Left lung (tissue), 4 donors: ENCODE measurements at regions not wholly inside any gene's neighbourhood (a gene's known extent, or its start where the extent isn't known, plus 50 kb on each side); places are given as distances from the start of the nearest gene placed in this dataset.

Experiments used
- ATAC-seq: fragments of 200-7000 bp; cut with Tn5 transposase; one replicate; pipeline ENCODE4 v1.9.1; 2020; ENCODE audit warnings: moderate library complexity
- DNase-seq, 4 donors: peaks; one replicate each; pipeline ENCODE4 v3.0.0-alpha.2; 2013 to 2020
- H3K27ac ChIP-seq, 2 donors: fragments of 200-600 bp; sonication (generic) in 1 of 2; one replicate each; pipeline versions ENCODE4 v1.5.0 to v1.8.0; 2020 to 2021
- H3K27me3 ChIP-seq, 2 donors: fragments of 200-600 bp; sonication (generic) in 1 of 2; one replicate each; pipeline versions ENCODE4 v1.5.0 to v1.8.0; 2020 to 2021
- H3K36me3 ChIP-seq, 2 donors: fragments of 200-600 bp; sonication (generic) in 1 of 2; one replicate each; pipeline versions ENCODE4 v1.5.0 to v1.8.0; 2020 to 2021
- H3K4me1 ChIP-seq, 2 donors: fragments of 200-600 bp; one replicate each; pipeline ENCODE4 v1.8.0; 2021
- H3K4me3 ChIP-seq, 2 donors: fragments of 200-600 bp; sonication (generic) in 1 of 2; one replicate each; pipeline versions ENCODE4 v1.5.0 to v1.8.0; 2020 to 2021; ENCODE audit warnings: mild to moderate bottlenecking in 1 of 2
- H3K9me3 ChIP-seq, 2 donors: fragments of 200-600 bp; sonication (generic) in 1 of 2; one replicate each; pipeline versions ENCODE4 v1.5.0 to v1.8.0; 2020 to 2021
- CTCF ChIP-seq, 2 donors: fragments of 200-600 bp; sonication (generic) in 1 of 2; IDR thresholded peaks; one replicate each; pipeline versions ENCODE4 v1.5.0 to v1.8.0; 2021; ENCODE audit warnings: antibody characterized with exemption in 2 of 2
- intact Hi-C, 2 donors: fragments of 100-400 bp; cut with DNase I; formaldehyde crosslinking; loops; one replicate each; pipeline versions ENCODE4 v1.11.2 to v1.14.2; 2022
- donor health status: DM: no; HTN: yes; CAD: no.
- donor health status: DM: no; HTN: no; CAD: no.

GRCh38 chr4:71230271-71231128, 108.3 kb upstream of the SLC4A4 start:
- Histone ChIP-seq H3K4me1 (peaks cover 0 to 19% of the 10 kb centered on the region in 2 donors), H3K36me3 (no peaks in the 10 kb centered on the region), H3K27ac (peak overlapping the region; percentile 42 to 74), H3K27me3 (no peaks in the 10 kb centered on the region), H3K9me3 (no peaks in the 10 kb centered on the region), H3K4me3 (no peak overlapping the region)
- DNase-seq (peak in 2 of 4 donors; percentile 39 to 44), ATAC-seq (peak; percentile 73)
- no peak for TF ChIP-seq CTCF (IDR thresholded peaks at IDR 0.05)
- intact Hi-C loops = no loop called here

- no peak for TF ChIP-seq CTCF (IDR thresholded peaks at IDR 0.05)
- Histone ChIP-seq H3K27ac (peak overlapping the region; percentile 42 to 74), H3K4me1 (peaks cover 0 to 19% of the 10 kb centered on the region in 2 donors), H3K9me3 (no peaks in the 10 kb centered on the region), H3K36me3 (no peaks in the 10 kb centered on the region), H3K27me3 (no peaks in the 10 kb centered on the region), H3K4me3 (no peak overlapping the region)
- intact Hi-C loops = no loop called here
- DNase-seq = peak; percentile 79 to 90 (median 89)
- peak; percentile 84 for ATAC-seq
Observed at GRCh38 chr4:71231129-71232055, 107.4 kb upstream of the SLC4A4 start.

- Histone ChIP-seq H3K4me1 (peaks cover 0 to 19% of the 10 kb centered on the region in 2 donors), H3K27ac (no peak overlapping the region), H3K36me3 (no peaks in the 10 kb centered on the region), H3K4me3 (no peak overlapping the region), H3K9me3 (no peaks in the 10 kb centered on the region), H3K27me3 (no peaks in the 10 kb centered on the region)
- DNase-seq (no peak), ATAC-seq (no peak)
- TF ChIP-seq CTCF (IDR thresholded peaks at IDR 0.05) = no peak
- intact Hi-C loops = no loop called here
Observed at GRCh38 chr4:71232056-71232430, 106.8 kb upstream of the SLC4A4 start.

- no peak for ATAC-seq
- no peak overlapping the region for H3K27ac ChIP-seq
Observed at GRCh38 chr4:71232846-71233245, 106.0 kb upstream of the SLC4A4 start.

More at GRCh38 chr4:71232846-71233245, 106.0 kb upstream of the SLC4A4 start:
- Histone ChIP-seq H3K4me3 (no peak overlapping the region), H3K9me3 (no peaks in the 10 kb centered on the region), H3K4me1 (peaks cover 0 to 19% of the 10 kb centered on the region in 2 donors), H3K36me3 (no peaks in the 10 kb centered on the region), H3K27me3 (no peaks in the 10 kb centered on the region)
- no peak for TF ChIP-seq CTCF (IDR thresholded peaks at IDR 0.05)
- intact Hi-C loops = no loop called here
- no peak for DNase-seq
